ENCODE measurements at regions not wholly inside any gene's neighbourhood (a gene's known extent, or its start where the extent isn't known, plus 50 kb on each side); places are given as distances from the start of the nearest gene placed in this dataset.

DNA sequence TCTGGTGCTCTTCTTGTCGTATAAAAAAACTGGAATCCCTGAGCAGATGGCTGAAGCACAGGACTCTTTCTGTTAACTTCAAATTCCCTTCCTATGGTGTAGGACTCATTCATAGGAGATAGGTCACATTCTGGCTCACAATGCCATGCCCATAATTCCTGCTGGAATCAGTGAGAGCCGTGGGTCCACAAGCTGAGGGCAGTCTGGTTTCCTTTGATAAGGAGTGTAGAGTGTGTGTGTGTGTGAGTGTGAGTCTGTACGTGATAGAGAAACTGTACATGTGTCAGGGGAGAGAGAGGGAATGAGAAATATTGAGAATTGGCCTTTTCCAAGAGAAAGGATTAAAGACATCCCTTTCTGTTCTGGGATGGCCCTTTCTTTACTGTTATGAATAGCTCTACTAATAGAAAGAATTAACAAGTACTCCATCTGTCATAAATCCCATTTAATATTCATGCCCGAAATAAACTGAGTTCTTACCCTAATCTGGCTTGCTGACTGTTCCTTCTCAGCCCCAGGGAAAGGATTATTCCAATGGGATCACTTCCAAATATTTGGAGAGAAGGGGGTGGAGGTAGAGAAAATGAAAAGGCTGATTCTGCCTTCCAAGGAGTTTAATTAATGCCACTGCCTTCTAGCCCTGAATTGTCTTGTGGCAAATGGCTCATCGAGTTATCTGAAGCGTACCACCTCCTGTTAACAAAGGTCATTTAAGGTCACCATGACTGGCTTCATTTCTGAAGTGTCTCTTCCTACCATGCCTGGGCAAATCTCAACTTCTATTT lies 79.0 kb downstream of the TMX1 start:
- TF ChIP-seq CTCF (IDR thresholded peaks at IDR 0.05) (no peak), POLR2A (IDR thresholded peaks at IDR 0.05; ENCODE audit: low read depth) (no peak)

All from esophagus muscularis mucosa (tissue), 3 donors.